ENCODE measurements at regions not wholly inside any gene's neighbourhood (a gene's known extent, or its start where the extent isn't known, plus 50 kb on each side); places are given as distances from the start of the nearest gene placed in this dataset.
"Not testable (repeated sequence)": the region's sequence is repeated elsewhere in the genome, so short reads cannot be mapped to it uniquely, and the experiment has no call there.

- H3K27me3 ChIP-seq; intact Hi-C loops (cut with DNase I; ENCODE audit: low total_unique reads); H3K4me3 ChIP-seq; DNase-seq (ENCODE audit: low spot score in 2 of 2); H3K4me1 ChIP-seq; H3K36me3 ChIP-seq; H3K27ac ChIP-seq; H3K9me3 ChIP-seq: not testable (repeated sequence)
Measured at GRCh38 chr2:89236832-89237450, 545.5 kb downstream of the RPIA start.

DNA sequence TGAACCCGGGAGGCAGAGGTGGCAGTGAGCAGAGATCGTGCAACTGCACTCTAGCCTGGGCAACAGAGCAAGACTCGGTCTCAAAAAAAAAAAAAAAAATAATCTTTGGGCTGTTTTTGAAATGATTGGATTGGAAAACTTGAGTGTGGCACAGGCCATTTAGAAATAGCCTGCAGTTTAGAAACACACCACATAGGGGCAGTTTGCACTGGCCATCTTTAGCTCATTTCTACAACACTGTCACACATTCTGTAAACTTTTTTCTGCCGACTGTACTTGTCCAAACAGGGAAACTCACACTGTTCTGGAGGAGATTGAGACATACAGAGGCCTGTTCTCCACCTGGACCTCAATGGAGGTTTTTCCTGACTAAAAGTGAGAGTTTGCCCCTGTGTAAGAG is 546.3 kb downstream of the RPIA start:
- intact Hi-C loops (cut with DNase I; ENCODE audit: low total_unique reads); H3K4me1 ChIP-seq; H3K36me3 ChIP-seq; H3K9me3 ChIP-seq; H3K27ac ChIP-seq; DNase-seq (ENCODE audit: low spot score in 2 of 2); H3K27me3 ChIP-seq; H3K4me3 ChIP-seq: not testable (repeated sequence)

DNA sequence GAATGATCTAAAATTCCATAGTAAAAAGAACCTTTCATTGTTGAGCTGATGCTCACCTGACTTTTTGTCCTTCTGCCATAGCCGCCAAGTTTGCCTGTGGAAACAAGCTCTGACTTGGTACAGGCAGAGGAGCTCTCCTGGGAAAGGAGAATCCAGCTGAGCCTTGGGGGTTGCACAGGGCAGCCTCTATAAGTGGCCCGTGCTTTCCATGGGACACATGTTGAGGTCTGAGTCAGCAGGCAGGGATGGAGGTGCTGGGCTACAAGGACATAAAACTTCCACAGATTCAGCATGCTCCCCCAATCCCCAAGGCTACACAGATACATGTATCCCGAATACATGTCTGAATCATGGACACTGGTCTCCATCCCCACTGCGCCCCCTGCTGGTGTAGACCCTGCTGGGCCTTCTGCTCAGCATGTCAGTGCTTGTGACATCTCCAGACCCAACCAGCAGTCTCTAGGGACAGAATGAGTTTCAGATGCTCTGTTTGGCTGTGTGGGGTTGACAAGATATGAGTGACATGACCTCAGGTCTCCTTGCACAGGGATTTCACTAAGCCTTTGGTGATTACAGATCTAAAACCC is 551.7 kb downstream of the RPIA start:
- H3K4me3 ChIP-seq; H3K9me3 ChIP-seq; intact Hi-C loops (cut with DNase I; ENCODE audit: low total_unique reads); H3K27me3 ChIP-seq; DNase-seq (ENCODE audit: low spot score in 2 of 2); H3K4me1 ChIP-seq; H3K27ac ChIP-seq; H3K36me3 ChIP-seq: not testable (repeated sequence)

- H3K36me3 ChIP-seq; H3K4me3 ChIP-seq; H3K27me3 ChIP-seq; H3K27ac ChIP-seq; intact Hi-C loops (cut with DNase I; ENCODE audit: low total_unique reads); DNase-seq (ENCODE audit: low spot score in 2 of 2); H3K4me1 ChIP-seq; H3K9me3 ChIP-seq: not testable (repeated sequence)
Measured at GRCh38 chr2:89244407-89244806, 552.9 kb downstream of the RPIA start.

DNA sequence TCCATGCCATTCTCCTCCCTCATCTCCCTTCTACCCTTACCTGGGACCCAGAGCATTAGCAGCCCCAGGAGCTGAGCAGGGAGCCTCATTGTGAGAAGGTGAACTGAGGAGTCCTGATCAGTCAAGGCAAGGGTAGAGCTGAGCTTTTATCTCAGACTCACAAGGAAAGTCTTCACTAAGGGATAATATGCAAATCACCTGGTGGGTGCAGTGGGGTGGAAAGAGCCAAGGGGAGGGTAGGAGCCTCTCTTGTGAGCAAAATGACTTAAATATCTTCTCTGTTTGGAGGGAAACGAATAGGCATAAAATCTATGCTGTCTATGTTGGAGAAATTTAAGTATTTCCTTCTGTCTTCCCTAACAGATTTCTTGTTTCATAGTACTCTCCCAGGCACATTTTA is 554.0 kb downstream of the RPIA start:
- intact Hi-C loops (cut with DNase I; ENCODE audit: low total_unique reads); H3K4me3 ChIP-seq; H3K36me3 ChIP-seq; DNase-seq (ENCODE audit: low spot score in 2 of 2); H3K9me3 ChIP-seq; H3K4me1 ChIP-seq; H3K27ac ChIP-seq; H3K27me3 ChIP-seq: not testable (repeated sequence)

- DNase-seq (ENCODE audit: low spot score in 2 of 2); intact Hi-C loops (cut with DNase I; ENCODE audit: low total_unique reads); H3K27ac ChIP-seq; H3K4me3 ChIP-seq; H3K4me1 ChIP-seq; H3K9me3 ChIP-seq; H3K36me3 ChIP-seq; H3K27me3 ChIP-seq: not testable (repeated sequence)
Measured at GRCh38 chr2:89246027-89246426, 554.6 kb downstream of the RPIA start.

DNA sequence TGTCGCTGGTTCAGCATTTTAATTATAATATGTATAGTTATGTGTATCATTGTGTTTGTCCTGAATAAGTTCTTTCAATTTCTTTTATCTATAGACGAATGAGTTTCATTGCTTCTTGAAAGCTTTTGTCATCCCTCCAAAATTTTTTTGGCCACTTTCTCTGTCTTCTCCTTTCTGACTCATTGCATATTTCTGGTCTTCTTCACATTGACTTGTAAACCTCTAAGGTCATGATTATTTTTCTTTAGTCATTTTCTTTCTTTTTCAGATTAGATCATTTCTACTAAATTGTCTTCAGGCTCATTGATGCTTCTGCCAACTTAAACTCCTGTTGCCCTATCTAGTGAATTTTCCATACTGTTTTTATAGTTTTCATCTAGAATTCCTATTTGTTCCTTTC is 555.1 kb downstream of the RPIA start:
- H3K4me3 ChIP-seq; H3K36me3 ChIP-seq; H3K27ac ChIP-seq; DNase-seq (ENCODE audit: low spot score in 2 of 2); H3K9me3 ChIP-seq; H3K27me3 ChIP-seq; H3K4me1 ChIP-seq; intact Hi-C loops (cut with DNase I; ENCODE audit: low total_unique reads): not testable (repeated sequence)

- H3K27me3 ChIP-seq; H3K4me1 ChIP-seq; H3K4me3 ChIP-seq; H3K27ac ChIP-seq; intact Hi-C loops (cut with DNase I; ENCODE audit: low total_unique reads); H3K36me3 ChIP-seq; H3K9me3 ChIP-seq; DNase-seq (ENCODE audit: low spot score in 2 of 2): not testable (repeated sequence)
Measured at GRCh38 chr2:89255013-89255412, 563.5 kb downstream of the RPIA start.

DNA sequence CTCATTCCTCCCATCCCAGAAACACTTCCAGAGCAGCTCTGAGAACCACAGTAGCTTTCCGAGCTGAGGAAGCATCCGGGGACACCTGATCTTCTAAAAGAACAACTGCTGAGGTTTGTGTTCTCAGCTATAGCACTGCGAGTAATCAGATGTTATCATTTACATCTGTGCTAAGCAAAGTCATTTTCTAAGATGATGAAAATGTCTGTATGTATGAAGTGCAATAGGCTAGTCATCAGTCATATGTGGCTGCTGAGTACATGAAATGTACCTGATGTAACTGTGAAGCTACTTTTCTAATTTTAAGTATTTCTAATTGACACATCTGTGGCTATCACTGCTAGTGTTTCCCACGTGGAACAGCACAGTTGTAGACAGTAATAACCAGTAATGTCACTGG is 582.0 kb downstream of the RPIA start:
- H3K36me3 ChIP-seq; H3K4me1 ChIP-seq; H3K27me3 ChIP-seq; intact Hi-C loops (cut with DNase I; ENCODE audit: low total_unique reads); H3K27ac ChIP-seq; H3K9me3 ChIP-seq; H3K4me3 ChIP-seq; DNase-seq (ENCODE audit: low spot score in 2 of 2): not testable (repeated sequence)

GRCh38 chr2:89280536-89280935 is 589.1 kb downstream of the RPIA start:
- intact Hi-C loops (cut with DNase I; ENCODE audit: low total_unique reads); DNase-seq (ENCODE audit: low spot score in 2 of 2): not testable (repeated sequence)

GRCh38 chr2:89286448-89287080 is 595.1 kb downstream of the RPIA start:
- H3K4me3 ChIP-seq; H3K4me1 ChIP-seq; H3K36me3 ChIP-seq; H3K27me3 ChIP-seq; H3K27ac ChIP-seq; intact Hi-C loops (cut with DNase I; ENCODE audit: low total_unique reads); H3K9me3 ChIP-seq; DNase-seq (ENCODE audit: low spot score in 2 of 2): not testable (repeated sequence)

More at GRCh38 chr2:89280536-89280935, 589.1 kb downstream of the RPIA start:
- H3K36me3 ChIP-seq, H3K27me3 ChIP-seq, H3K4me1 ChIP-seq, H3K27ac ChIP-seq, H3K9me3 ChIP-seq, H3K4me3 ChIP-seq: not testable (repeated sequence)

DNA sequence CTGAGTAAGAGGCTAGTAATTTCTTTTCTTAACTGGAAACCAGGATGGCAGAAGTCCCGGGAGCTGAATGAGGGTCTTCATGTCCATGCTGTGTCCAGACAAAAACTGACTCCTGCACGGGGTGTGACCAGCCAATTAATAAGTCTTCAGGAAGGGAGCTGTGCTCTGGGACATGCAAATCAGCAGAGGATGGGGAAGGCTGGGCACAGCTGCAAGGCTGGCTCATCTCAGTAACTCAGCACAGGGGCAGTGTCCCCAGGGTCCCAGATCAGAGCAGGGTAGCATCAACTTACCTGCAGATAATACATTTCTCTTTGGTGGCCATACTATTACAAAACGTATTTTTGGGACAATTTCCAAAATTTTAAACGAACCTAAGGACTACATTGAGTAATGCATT is 595.6 kb downstream of the RPIA start:
- H3K36me3 ChIP-seq; H3K9me3 ChIP-seq; H3K27ac ChIP-seq; H3K4me3 ChIP-seq; DNase-seq (ENCODE audit: low spot score in 2 of 2); intact Hi-C loops (cut with DNase I; ENCODE audit: low total_unique reads); H3K27me3 ChIP-seq; H3K4me1 ChIP-seq: not testable (repeated sequence)

GRCh38 chr2:89291717-89292298 is 600.3 kb downstream of the RPIA start:
- DNase-seq (ENCODE audit: low spot score in 2 of 2); H3K36me3 ChIP-seq; intact Hi-C loops (cut with DNase I; ENCODE audit: low total_unique reads); H3K27me3 ChIP-seq; H3K27ac ChIP-seq; H3K4me1 ChIP-seq; H3K4me3 ChIP-seq; H3K9me3 ChIP-seq: not testable (repeated sequence)
